ENCODE measurements at regions not wholly inside any gene's neighbourhood (a gene's known extent, or its start where the extent isn't known, plus 50 kb on each side); places are given as distances from the start of the nearest gene placed in this dataset.

DNA sequence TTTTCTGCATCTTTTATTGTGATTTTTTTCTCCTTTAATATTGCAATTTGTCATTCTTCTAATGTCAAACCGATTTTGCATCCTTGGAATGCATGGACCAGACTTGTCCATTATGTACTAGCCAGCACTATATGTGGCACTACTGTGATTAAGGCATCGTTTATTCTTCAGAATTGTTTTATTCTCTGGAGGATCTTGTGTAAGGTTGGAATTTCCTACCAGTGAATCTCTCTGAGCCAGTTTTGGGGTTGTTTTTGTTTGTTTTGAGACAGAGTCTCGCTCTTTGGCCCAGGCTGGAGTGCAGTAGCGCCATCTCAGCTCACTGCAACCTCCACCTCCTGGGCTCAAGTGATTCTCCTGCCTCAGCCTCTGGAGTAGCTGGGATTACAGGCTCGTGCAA is 58.5 kb downstream of the IGLL5 start:
- no peak for DNase-seq (ENCODE audit: low read depth, low spot score)
- no peak overlapping the region for H3K4me3 ChIP-seq (ENCODE audit: low read depth, low read length)
- no peaks in the 10 kb centered on the region for H3K9me3 ChIP-seq (ENCODE audit: control insufficient read depth, insufficient read depth, low read length)
- H3K27me3 ChIP-seq (ENCODE audit: control insufficient read depth, insufficient read depth, low read length) = no peaks in the 10 kb centered on the region
- TF ChIP-seq, protein P1, sequence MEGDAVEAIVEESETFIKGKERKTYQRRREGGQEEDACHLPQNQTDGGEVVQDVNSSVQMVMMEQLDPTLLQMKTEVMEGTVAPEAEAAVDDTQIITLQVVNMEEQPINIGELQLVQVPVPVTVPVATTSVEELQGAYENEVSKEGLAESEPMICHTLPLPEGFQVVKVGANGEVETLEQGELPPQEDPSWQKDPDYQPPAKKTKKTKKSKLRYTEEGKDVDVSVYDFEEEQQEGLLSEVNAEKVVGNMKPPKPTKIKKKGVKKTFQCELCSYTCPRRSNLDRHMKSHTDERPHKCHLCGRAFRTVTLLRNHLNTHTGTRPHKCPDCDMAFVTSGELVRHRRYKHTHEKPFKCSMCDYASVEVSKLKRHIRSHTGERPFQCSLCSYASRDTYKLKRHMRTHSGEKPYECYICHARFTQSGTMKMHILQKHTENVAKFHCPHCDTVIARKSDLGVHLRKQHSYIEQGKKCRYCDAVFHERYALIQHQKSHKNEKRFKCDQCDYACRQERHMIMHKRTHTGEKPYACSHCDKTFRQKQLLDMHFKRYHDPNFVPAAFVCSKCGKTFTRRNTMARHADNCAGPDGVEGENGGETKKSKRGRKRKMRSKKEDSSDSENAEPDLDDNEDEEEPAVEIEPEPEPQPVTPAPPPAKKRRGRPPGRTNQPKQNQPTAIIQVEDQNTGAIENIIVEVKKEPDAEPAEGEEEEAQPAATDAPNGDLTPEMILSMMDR (IDR thresholded peaks at IDR 0.05; ENCODE audit: low read depth, low read length) = no peak
- POLR2A ChIA-PET = no interaction called here
- CTCF ChIA-PET = interaction anchor here (1.9 kb wide), 1 partner anchor 13 kb away, joined by 6 read pairs; no protein-coding TSS in a partner anchor
- no peak overlapping the region for H3K27ac ChIP-seq (ENCODE audit: low read depth, low read length)

DNA sequence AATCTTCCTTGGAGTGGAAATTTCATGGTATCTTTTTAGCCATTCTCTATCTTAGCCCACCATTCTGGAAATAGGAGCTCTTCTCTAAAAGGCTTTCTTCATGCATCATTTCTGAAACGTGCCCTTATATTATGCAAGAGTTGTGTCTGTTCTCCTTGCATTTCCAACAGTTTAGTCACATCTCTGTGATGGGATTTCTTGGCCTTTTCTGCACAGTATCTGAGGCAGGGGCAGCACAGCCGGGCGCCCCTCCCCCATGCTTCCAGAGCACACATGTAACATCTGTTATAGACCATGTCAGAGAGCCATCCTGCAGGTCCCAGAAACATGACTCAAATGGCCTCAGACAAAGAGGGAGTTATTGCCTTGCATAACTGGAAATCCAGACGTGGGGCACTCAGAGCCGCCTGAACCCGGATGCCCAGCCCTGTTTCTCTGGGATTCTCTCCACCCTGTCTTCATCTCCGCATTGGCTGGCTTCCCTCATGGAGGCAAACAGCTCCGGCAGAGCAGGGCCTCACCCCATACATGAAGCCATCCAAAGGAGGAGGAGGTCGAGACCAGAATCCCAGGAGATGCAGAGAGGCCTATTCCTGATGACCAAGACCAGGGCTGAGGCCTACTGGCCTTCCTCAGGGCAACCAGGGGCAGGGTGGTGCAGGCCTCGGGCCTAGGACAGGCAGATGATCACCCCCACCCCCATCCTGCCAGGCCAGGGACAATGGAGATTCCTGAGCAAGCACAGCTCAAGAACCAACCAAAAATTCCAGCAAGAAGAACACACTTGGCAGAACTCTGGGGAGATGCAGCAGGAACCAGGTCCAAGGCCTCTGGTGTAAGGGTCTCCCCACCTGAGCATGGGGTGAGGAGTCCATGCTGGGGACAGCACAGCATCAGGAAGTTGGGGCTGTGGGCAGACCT is 61.3 kb downstream of the IGLL5 start:
- Histone ChIP-seq H3K4me3 (ENCODE audit: low read depth, low read length) (no peak overlapping the region), H3K27ac (ENCODE audit: low read depth, low read length) (no peak overlapping the region), H3K27me3 (ENCODE audit: control insufficient read depth, insufficient read depth, low read length) (peaks cover 7% of the 10 kb centered on the region), H3K9me3 (ENCODE audit: control insufficient read depth, insufficient read depth, low read length) (no peaks in the 10 kb centered on the region)
- POLR2A ChIA-PET = interaction anchor here (0.7 kb wide), 1 partner anchor 99 kb away, joined by 3 read pairs; no protein-coding TSS in a partner anchor
- TF ChIP-seq, protein P1 (IDR thresholded peaks at IDR 0.05; ENCODE audit: low read depth, low read length) = no peak
- no peak for DNase-seq (ENCODE audit: low read depth, low spot score)
- CTCF ChIA-PET = interaction anchor here (1.3 kb wide), 1 partner anchor 10 kb away, joined by 7 read pairs; no protein-coding TSS in a partner anchor

DNA sequence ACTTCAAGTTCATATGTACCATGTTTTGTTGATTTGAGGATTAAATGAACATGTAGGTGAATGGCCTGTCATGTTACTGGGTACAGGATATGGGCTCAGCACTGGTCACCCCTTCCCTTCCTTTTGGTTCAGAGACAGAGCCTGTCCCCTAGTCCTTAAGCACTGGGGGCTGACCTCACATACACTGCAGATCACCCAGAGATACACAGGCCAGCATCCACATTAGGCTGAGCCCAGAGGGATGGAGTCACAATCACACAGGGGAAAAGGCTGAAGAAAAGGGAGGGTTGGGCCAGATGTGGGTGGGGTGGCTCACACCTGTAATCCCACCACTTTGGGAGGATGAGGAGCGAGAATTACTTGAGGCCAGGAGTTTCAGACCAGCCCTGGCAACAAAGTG is 62.3 kb downstream of the IGLL5 start:
- CTCF ChIA-PET = no interaction called here

DNA sequence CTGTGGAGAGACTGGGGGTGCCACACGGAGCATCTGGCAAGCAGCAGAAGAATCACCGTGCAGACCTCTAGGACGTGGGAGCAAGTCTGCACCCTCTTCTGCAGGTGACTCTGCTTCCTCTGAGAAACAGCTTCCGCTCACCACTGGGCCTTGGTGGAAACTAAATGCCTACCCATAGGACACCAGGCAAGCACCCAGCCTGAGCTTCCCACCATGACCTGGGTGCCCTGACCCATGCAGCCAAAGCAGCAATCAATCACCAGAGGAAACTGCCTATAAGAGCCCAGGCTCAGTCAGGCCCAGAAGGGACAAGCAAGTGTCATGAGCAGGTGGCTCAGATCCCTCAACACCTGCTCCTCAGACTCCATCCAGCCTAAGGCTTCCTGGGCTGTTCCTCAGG is 63.4 kb downstream of the IGLL5 start:
- ChIA-PET CTCF (interaction anchor here (0.9 kb wide), 1 partner anchor 9 kb away, joined by 3 read pairs; no protein-coding TSS in a partner anchor), POLR2A (no interaction called here)
- H3K27me3 ChIP-seq (ENCODE audit: control insufficient read depth, insufficient read depth, low read length) = peaks cover 15% of the 10 kb centered on the region
- DNase-seq (ENCODE audit: low read depth, low spot score) = no peak
- no peak overlapping the region for H3K27ac ChIP-seq (ENCODE audit: low read depth, low read length)
- TF ChIP-seq, protein P1 (IDR thresholded peaks at IDR 0.05; ENCODE audit: low read depth, low read length) = no peak
- no peak overlapping the region for H3K4me3 ChIP-seq (ENCODE audit: low read depth, low read length)
- H3K9me3 ChIP-seq (ENCODE audit: control insufficient read depth, insufficient read depth, low read length) = no peaks in the 10 kb centered on the region

More for the DNA sequence above, 62.3 kb downstream of the IGLL5 start:
- TF ChIP-seq, protein P1 (IDR thresholded peaks at IDR 0.05; ENCODE audit: low read depth, low read length) = no peak
- H3K4me3 ChIP-seq (ENCODE audit: low read depth, low read length) = no peak overlapping the region
- peaks cover 15% of the 10 kb centered on the region for H3K27me3 ChIP-seq (ENCODE audit: control insufficient read depth, insufficient read depth, low read length)
- H3K9me3 ChIP-seq (ENCODE audit: control insufficient read depth, insufficient read depth, low read length) = no peaks in the 10 kb centered on the region
- no peak overlapping the region for H3K27ac ChIP-seq (ENCODE audit: low read depth, low read length)
- no peak for DNase-seq (ENCODE audit: low read depth, low spot score)
- POLR2A ChIA-PET = no interaction called here
